IMR-90 (cell line): ENCODE measurements at regions not wholly inside any gene's neighbourhood (a gene's known extent, or its start where the extent isn't known, plus 50 kb on each side); places are given as distances from the start of the nearest gene placed in this dataset.

Source experiments
- ATAC-seq: fragments of 200-7000 bp; cut with Tn5 transposase; 2 replicates; pipeline ENCODE4 v1.9.1; 2020; ENCODE audit warnings: low read depth, mild to moderate bottlenecking, moderate library complexity
- BruUV-seq: library from RNA; stranded (reverse); fragments of 400-500 nt; replicated peaks from 2 replicates; lab custom pipeline; 2021; lab: Mats Ljungman, UMichigan
- CTCF ChIA-PET: fragments of 300-600 bp; formaldehyde crosslinking; extraction: SDS; loops from one replicate; lab custom pipeline; 2021; ENCODE audit warnings: antibody characterized with exemption; lab: Yijun Ruan, JAX
- POLR2A ChIA-PET: fragments of 300-600 bp; sonication (Branson Sonifier 250); formaldehyde crosslinking; loops from one replicate; lab custom pipeline; 2022; ENCODE audit warnings: antibody characterized with exemption; ENCODE audit not compliant: unreplicated experiment; lab: Charles Lee
- DNase-seq: peaks from one replicate; pipeline ENCODE4 v3.0.0; 2013
- H2AFZ ChIP-seq: replicated peaks from 2 replicates; pipeline ENCODE3; 2013; ENCODE audit warnings: low read length, mild to moderate bottlenecking; ENCODE audit not compliant: poor library complexity
- H2AK5ac ChIP-seq: 2 replicates; pipeline ENCODE4 v1.6.1; 2013; ENCODE audit warnings: low read depth, low read length, inconsistent platforms
- H2AK9ac ChIP-seq: replicated peaks from 2 replicates; pipeline ENCODE3; 2013; ENCODE audit warnings: mild to moderate bottlenecking, low read depth, low read length, moderate library complexity; ENCODE audit not compliant: poor library complexity
- H2BK120ac ChIP-seq: 2 replicates; pipeline ENCODE4 v1.6.1; 2013; ENCODE audit warnings: low read depth, low read length, inconsistent platforms
- H2BK15ac ChIP-seq: 3 replicates; pipeline ENCODE4 v1.6.1; 2013; ENCODE audit warnings: low read depth, low read length, inconsistent platforms
- H2BK20ac ChIP-seq: 2 replicates; pipeline ENCODE4 v1.6.1; 2013; ENCODE audit warnings: low read depth, mild to moderate bottlenecking, inconsistent platforms, low read length, moderate library complexity
- H2BK5ac ChIP-seq: 2 replicates; pipeline ENCODE4 v1.6.1; 2013; ENCODE audit warnings: mild to moderate bottlenecking, low read depth, low read length, inconsistent platforms; ENCODE audit not compliant: poor library complexity, severe bottlenecking
- H3K14ac ChIP-seq: replicated peaks from 2 replicates; pipeline ENCODE4 v1.6.1; 2013; ENCODE audit warnings: low read depth, low read length, inconsistent platforms
- H3K18ac ChIP-seq: 2 replicates; pipeline ENCODE4 v1.6.1; 2013; ENCODE audit warnings: low read depth, low read length, control low read depth
- H3K23ac ChIP-seq: 2 replicates; pipeline ENCODE4 v1.6.1; 2013; ENCODE audit warnings: low read depth, low read length, inconsistent platforms
- H3K27ac ChIP-seq: 2 replicates; pipeline ENCODE4 v1.5.1; 2013; ENCODE audit warnings: mild to moderate bottlenecking, control low read depth, low read length; ENCODE audit not compliant: insufficient read depth
- H3K27me3 ChIP-seq: 2 replicates; pipeline ENCODE4 v1.6.1; 2013; ENCODE audit warnings: low read length; ENCODE audit not compliant: control insufficient read depth, insufficient read depth
- H3K36me3 ChIP-seq: 2 replicates; pipeline ENCODE4 v1.6.1; 2013; ENCODE audit warnings: low read length, mixed read lengths; ENCODE audit not compliant: control insufficient read depth, insufficient read depth
- H3K4ac ChIP-seq: 2 replicates; pipeline ENCODE4 v1.6.1; 2013; ENCODE audit warnings: low read depth, low read length, inconsistent platforms
- H3K4me1 ChIP-seq: 2 replicates; pipeline ENCODE4 v1.6.1; 2013; ENCODE audit warnings: low read length, mixed read lengths; ENCODE audit not compliant: control insufficient read depth, insufficient read depth
- H3K4me2 ChIP-seq: 2 replicates; pipeline ENCODE4 v1.6.1; 2013; ENCODE audit warnings: low read depth, mild to moderate bottlenecking, control low read depth, low read length, moderate library complexity
- H3K4me3 ChIP-seq: 2 replicates; pipeline ENCODE4 v1.5.1; 2013; ENCODE audit warnings: low read depth, mild to moderate bottlenecking, control low read depth, low read length, moderate library complexity; ENCODE audit not compliant: insufficient read depth
- H3K56ac ChIP-seq: 2 replicates; pipeline ENCODE4 v1.6.1; 2013; ENCODE audit warnings: low read length, inconsistent platforms; ENCODE audit not compliant: insufficient read depth; ENCODE audit errors: extremely low read depth
- H3K79me1 ChIP-seq, 2 experiments: 2 replicates each; pipeline ENCODE4 v1.6.1; 2013; ENCODE audit warnings: low read length in 2 of 2, inconsistent platforms in 1 of 2, low read depth in 1 of 2
- H3K9ac ChIP-seq: 2 replicates; pipeline ENCODE4 v1.6.1; 2013; ENCODE audit warnings: low read depth, low read length, control low read depth
- H3K9me1 ChIP-seq: 2 replicates; pipeline ENCODE4 v1.6.1; 2013; ENCODE audit warnings: low read length, inconsistent platforms; ENCODE audit not compliant: insufficient read depth
- H3K9me3 ChIP-seq: 2 replicates; pipeline ENCODE4 v1.6.1; 2013; ENCODE audit warnings: low read length; ENCODE audit not compliant: control insufficient read depth, insufficient read depth
- H4K20me1 ChIP-seq: 2 replicates; pipeline ENCODE4 v1.6.1; 2013; ENCODE audit warnings: low read length, inconsistent platforms; ENCODE audit not compliant: insufficient read depth
- H4K5ac ChIP-seq: 2 replicates; pipeline ENCODE4 v1.6.1; 2013; ENCODE audit warnings: mild to moderate bottlenecking, low read depth, low read length, control low read depth
- H4K8ac ChIP-seq, 2 experiments: 2 replicates each; pipeline ENCODE4 v1.6.1; 2013; ENCODE audit warnings: low read depth in 2 of 2, low read length in 2 of 2, control low read depth in 1 of 2, inconsistent platforms in 1 of 2
- H4K91ac ChIP-seq: 2 replicates; pipeline ENCODE4 v1.6.1; 2013; ENCODE audit warnings: low read depth, low read length, inconsistent platforms; ENCODE audit not compliant: insufficient read depth
- CHD1 ChIP-seq: IDR thresholded peaks from 2 replicates; pipeline ENCODE4 v1.6.1; 2012; ENCODE audit warnings: low read depth, low read length, improper control_type of control experiment
- ELK1 ChIP-seq: fragments of 150-350 bp; IDR thresholded peaks from 2 replicates; pipeline ENCODE4 v1.6.1; 2016; ENCODE audit warnings: low read depth, mild to moderate bottlenecking, low read length, moderate library complexity, borderline replicate concordance
- FOS ChIP-seq: fragments of 150-350 bp; IDR thresholded peaks from 2 replicates; pipeline ENCODE4 v1.6.1; 2016; ENCODE audit warnings: low read depth, low read length
- USF2 ChIP-seq: fragments of 150-350 bp; IDR thresholded peaks from 2 replicates; pipeline ENCODE4 v1.6.1; 2017; ENCODE audit warnings: mild to moderate bottlenecking, antibody characterized with exemption, low read length, low read depth
- WGBS, 2 experiments: methylation state at CpG; one replicate each; pipeline versions ENCODE4 v1.1.5 to v1.1.7; 2013; ENCODE audit warnings: missing lambda C conversion rate in 2 of 2; ENCODE audit not compliant: insufficient read length in 1 of 2; ENCODE audit errors: extremely low coverage in 2 of 2; 5-methylcytosine and 5-hydroxymethylcytosine counted together
- dilution Hi-C: fragments of 300-500 bp; cut with HindIII; formaldehyde crosslinking; loops from one replicate; pipeline ENCODE4 v1.14.3; 2018; ENCODE audit warnings: low sequenced_read_pairs; ENCODE audit not compliant: unreplicated experiment
- in situ Hi-C: fragments of 300-500 bp; cut with MboI; formaldehyde crosslinking; loops from 3 replicates; pipeline ENCODE4 v1.14.3; 2019; ENCODE audit warnings: low sequenced_read_pairs, inconsistent platforms, mixed read lengths
- intact Hi-C: fragments of 100-400 bp; cut with micrococcal nuclease; formaldehyde crosslinking; loops from 2 replicates; pipeline ENCODE4 v1.10.0; 2022

GRCh38 chr15:94844538-94845389 lies 613.4 kb downstream of the MCTP2 start:
- H3K4me2 ChIP-seq: no peak overlapping the region
- dilution Hi-C loops (no loop called here), intact Hi-C loops (no loop called here), in situ Hi-C loops (no loop called here)
- no peaks in the 10 kb centered on the region for H3K27me3 ChIP-seq
- H4K5ac ChIP-seq: no peak overlapping the region
- ATAC-seq: no peak
- no peaks in the 10 kb centered on the region for H3K36me3 ChIP-seq
- no peak overlapping the region for H2BK5ac ChIP-seq
- no peak overlapping the region for H3K4ac ChIP-seq
- H3K9ac ChIP-seq: no peak overlapping the region
- no peaks in the 10 kb centered on the region for H3K4me1 ChIP-seq
- H4K91ac ChIP-seq: no peak overlapping the region
- 8% methylated on average over 14 of the region's 83 CpGs; no CpG with 5 or more reads in 1 of the 2 experiments for WGBS, 2 experiments
- no peak overlapping the region for H2AK5ac ChIP-seq
- no peak overlapping the region for H2BK15ac ChIP-seq
- no peaks in the 10 kb centered on the region for H4K20me1 ChIP-seq
- DNase-seq: no peak
- no peak overlapping the region for H3K27ac ChIP-seq
- no peaks in the 10 kb centered on the region for H3K9me1 ChIP-seq
- no peak overlapping the region for H3K23ac ChIP-seq
- ChIA-PET CTCF (no interaction called here), POLR2A (no interaction called here)
- no peak overlapping the region for H3K18ac ChIP-seq
- no peak overlapping the region for H2AFZ ChIP-seq
- H3K9me3 ChIP-seq: peaks cover 4% of the 10 kb centered on the region
- H2BK20ac ChIP-seq: no peak overlapping the region
- TF ChIP-seq FOS: no peak
- TF ChIP-seq ELK1: no peak
- no peak for TF ChIP-seq CHD1
- TF ChIP-seq USF2: no peak
- no peak overlapping the region for H2AK9ac ChIP-seq
- no peaks in the 10 kb centered on the region for H3K79me1 ChIP-seq
- no peak overlapping the region for H4K8ac ChIP-seq
- no peak overlapping the region for H3K14ac ChIP-seq
- no peak overlapping the region for H3K56ac ChIP-seq
- no peak overlapping the region for H3K4me3 ChIP-seq
- no TSS peak for BruUV-seq
- no peak overlapping the region for H2BK120ac ChIP-seq
